GM19467 (cell line): ENCODE measurements at regions not wholly inside any gene's neighbourhood (a gene's known extent, or its start where the extent isn't known, plus 50 kb on each side); places are given as distances from the start of the nearest gene placed in this dataset.
"Not testable (repeated sequence)": the region's sequence is repeated elsewhere in the genome, so short reads cannot be mapped to it uniquely, and the experiment has no call there.

ENCODE experiments used
- ATAC-seq: cut with Tn5 transposase; IDR thresholded peaks from one replicate; pipeline ENCODE4 v1.9.1; 2021; ENCODE audit warnings: mild to moderate bottlenecking, moderate library complexity; ENCODE audit not compliant: unreplicated experiment

DNA sequence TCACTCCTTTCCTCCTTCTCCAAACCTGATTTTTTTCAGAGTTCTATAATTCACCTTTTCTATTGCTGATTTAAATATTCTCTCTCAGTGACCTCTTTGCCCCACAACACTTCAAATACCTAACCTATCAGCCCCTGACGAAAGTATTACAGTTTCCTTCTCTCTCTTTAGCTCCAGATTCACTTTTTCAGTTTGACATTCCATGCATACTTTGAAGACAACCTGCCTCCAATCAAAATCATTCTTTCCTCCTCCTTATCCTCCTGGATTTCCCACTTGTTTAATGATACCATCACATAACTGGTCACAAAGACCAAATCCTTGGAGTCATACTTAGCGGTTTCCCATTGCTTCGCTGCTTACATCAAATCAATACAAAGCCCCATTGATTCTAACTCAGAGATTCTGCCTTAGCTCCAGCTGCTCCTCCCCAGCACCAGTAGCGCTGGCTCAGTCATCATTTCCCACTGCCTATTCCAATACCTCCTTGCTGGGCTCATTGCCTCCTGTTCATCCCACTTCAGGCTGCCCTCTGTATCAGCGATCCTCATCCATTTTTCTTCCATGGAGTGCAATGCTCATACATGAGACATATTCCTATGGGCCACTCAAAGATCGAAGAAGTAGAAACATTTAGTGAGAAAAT is 240.1 kb downstream of the ZNF92 start:
- not testable (repeated sequence) for ATAC-seq

DNA sequence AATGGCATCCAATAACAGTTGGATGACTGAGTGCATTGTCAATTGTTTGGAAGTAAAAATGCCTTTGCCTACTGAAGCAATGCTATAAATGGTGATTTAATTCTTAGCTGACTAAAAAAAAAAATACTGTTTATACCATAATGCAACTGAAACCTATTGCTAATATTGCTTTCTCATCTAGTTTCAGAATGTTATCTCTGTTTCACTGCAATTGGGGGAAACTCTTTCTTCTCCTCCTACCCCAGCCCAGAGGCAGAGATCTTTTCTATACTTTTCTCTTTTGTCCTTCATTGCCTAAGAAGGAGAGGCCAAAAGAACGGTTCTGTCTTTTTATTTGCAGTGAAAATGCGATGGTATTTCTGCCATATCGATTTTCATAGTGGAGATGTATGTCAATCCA is 242.5 kb downstream of the ZNF92 start:
- ATAC-seq, result not testable (repeated sequence)

DNA sequence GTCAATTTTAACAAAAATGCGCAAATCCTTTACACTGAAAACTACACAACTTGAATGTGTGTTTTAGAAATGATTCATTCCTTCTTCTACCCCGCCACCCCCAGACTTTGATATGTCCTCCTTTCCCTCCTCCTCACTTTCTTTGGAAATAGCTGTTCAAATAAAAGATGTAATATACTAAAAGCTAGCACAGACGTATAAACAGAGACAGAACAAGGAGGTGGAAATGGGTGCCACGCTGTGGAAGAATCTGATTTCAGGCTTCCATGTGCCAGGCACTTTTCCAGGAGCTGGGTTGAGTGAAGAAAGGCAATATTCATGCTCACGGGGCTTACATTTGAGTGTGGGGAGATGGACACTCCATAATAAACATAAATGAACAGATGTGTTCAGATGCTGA is 246.6 kb downstream of the ZNF92 start:
- ATAC-seq, result not testable (repeated sequence)

DNA sequence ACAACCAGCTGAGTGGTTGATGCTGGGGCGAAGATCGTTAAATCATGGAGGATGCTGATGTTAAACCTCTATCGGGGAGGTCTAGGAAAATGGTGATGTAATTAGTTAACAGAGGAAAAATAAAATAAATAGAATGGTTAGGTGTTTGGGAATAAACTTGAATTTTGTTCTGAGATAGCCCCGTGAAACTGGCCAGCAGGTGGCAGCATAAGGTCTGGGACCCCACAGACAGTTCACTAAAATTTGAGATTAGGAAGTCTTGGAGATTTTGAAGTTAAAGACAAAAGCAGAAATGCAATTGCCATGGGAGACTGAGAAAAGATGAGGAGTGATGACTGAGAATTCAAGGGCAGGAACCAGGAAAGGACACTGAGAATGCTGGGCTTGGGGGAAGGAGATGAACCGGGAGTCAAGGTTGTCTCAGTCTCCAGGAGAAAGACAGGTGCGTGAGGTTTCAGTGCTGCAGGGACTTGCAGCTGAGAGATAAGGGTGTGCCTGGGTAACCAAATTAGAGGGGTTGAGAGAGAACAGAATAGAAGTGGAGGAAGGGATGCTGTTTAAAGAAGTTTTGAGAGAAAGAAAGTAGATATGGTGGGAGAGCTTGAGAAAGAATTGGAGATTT is 248.0 kb downstream of the ZNF92 start:
- not testable (repeated sequence) for ATAC-seq

DNA sequence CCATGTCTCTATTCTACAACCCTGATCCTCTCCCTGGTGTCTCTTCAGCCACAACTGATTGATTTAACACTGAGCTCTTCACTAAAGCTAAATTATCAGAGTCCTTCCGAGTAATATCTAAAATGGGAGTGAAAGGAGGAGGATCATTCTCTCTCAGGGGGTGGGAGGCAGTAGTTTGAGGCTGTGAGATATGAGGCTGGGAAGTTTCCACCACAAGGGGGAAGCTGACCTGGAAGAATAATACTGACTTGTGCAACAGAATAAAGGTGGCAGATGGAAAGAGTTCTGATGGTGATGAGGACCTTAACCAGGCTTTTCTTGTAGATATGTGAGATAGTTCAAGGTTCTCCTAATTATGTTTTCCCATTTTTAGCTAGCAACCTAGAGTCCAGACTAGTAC is 241.6 kb upstream of the VKORC1L1 start:
- ATAC-seq, result not testable (repeated sequence)

DNA sequence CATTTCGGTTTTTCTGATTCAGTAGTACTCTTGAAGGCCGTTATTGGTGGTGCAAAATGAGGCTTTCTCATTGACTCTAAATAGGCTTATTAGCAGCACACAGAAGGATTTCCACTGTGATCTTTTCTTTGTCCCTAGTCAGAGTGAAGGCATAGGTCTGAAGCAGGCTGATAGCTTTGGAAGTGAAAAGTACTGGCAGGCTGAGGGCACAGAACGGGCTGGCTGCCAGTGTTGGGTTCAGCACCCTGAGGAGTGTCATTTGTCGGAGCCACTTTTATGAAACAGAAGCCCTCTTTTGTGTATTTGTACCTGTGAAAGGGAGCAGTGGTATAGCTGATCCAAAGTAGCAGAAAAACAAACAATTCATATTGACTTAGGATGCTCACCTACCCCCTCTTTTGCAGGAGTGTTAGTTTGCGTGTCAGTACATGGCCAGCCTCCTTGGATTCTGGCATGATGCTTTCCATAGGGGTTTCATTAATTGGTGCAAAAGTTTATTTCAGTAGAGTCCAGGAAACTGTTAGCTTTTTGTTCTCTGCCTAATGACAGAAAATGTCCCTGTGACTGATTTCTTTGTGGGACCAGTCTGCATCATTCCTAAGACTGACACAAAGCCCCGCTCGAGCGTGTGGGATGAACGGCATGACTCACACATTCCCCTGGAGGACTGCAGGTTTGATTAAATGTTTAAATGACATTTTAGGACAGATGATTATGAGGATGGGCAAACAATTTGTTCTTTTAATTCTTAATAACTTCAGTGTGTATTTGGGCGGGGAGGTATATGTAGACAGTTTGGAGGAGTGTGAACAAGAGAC is 239.1 kb upstream of the VKORC1L1 start:
- ATAC-seq, result not testable (repeated sequence)

DNA sequence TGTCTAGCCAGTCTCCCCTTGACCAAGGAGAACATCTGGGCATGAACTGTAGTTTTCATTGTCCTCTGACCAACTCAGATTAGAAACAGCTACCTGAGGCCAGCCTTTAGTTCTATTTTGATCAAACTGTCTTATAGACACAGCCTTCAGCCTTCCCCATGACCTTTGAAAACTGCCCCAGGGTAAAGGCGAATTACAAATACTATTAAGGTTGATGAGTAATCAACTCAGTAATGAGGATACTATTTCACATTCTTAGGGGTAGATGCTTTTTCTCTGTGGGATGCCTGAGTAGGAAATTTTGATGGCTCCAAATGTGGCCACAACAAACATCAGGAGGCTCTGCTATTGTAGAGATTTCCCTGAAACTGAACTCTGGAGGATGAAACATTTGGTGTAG is 234.0 kb upstream of the VKORC1L1 start:
- not testable (repeated sequence) for ATAC-seq

DNA sequence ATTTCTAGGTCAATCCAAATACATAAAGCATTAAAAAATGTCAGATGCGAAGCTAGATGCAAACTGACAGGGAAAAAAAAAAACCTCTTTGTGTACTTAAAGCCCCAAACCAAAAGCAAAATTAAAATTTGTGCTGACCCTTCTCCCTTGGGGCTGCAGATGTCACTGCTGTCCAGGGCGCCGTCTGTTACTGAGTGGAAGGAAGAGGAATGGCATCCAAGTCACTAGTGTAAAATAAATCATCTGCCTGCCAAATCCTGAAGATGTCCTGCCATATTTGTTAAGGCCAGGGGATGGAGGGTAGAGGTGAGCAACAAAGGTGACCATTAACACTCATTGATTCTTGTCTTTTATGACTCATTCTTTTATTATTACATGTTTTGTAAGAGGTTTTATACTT is 233.2 kb upstream of the VKORC1L1 start:
- ATAC-seq, result not testable (repeated sequence)

DNA sequence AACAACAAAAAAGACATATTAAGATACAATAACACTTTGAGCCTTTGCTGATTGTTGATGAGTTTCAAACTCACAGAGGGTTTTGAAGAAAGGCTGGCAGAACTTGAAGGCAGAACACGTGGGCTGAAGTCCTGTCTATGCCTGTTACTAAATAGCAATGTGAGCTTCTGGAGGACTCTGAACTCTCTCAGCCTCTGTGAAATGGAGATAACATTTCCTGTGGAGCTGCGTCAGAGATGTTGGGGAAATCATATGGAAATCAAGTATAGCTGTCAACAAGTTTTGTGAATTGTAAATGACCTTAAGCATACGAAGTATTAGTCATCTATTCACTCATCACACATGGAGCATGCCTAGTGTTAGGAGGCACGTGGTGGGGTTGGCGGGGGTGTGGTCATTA is 229.4 kb upstream of the VKORC1L1 start:
- ATAC-seq, result not testable (repeated sequence)

DNA sequence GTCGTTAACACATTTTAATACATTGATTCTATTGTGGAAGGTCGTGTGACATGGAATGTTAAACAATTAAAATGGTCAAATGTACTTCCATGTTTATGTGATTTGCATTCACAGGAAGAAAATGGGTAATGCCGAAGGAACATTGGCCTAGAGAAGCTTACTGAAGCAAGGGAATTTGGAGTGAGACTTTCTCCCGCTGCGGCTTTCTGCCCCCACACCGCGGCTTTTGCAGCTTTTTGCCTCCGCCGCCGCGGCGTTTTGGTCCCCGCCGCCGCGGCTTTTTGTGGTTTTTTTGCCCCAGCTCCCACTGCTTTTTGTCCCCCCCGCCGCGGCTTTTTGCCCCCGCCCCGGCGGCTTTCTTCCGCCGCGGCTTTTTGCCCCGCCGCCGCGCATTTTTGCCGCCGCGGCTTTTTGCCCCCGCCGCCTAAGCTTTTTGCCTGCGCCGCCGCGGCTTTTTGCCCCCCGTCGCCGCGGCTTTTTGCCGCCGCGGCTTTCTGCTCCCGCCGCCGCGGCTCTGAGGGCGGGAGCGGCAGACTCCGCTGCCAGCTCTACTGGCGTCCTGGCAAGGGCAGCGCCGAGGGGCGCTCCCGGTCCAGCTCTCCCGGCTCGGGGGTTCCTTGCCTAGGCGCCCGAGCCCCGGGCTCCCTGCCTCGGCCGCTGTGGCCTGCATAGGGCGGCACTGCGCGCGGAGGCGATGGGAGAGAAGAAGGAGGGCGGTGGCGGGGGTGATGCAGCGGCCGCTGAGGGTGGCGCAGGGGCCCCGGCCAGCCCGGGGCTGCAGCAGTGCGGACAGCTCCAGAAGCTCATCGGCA is 225.5 kb upstream of the VKORC1L1 start:
- ATAC-seq, result not testable (repeated sequence)

DNA sequence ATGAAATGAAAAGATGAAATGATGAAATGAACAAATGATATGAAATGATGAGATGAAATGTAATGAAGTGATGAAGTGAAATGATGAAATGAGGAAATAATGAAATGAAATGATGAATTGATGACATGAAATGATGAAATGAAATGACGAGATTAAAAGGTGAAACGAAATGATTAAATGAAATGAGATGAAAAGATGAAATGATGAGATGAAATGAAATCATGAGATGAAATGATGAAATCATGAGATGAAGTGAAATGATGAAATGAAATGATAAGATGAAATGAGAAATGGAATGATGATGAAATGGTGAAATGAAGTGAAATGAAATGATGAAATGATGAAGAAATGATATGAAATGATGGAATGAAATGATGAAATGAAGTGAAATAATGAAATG is 221.7 kb upstream of the VKORC1L1 start:
- ATAC-seq, result not testable (repeated sequence)

DNA sequence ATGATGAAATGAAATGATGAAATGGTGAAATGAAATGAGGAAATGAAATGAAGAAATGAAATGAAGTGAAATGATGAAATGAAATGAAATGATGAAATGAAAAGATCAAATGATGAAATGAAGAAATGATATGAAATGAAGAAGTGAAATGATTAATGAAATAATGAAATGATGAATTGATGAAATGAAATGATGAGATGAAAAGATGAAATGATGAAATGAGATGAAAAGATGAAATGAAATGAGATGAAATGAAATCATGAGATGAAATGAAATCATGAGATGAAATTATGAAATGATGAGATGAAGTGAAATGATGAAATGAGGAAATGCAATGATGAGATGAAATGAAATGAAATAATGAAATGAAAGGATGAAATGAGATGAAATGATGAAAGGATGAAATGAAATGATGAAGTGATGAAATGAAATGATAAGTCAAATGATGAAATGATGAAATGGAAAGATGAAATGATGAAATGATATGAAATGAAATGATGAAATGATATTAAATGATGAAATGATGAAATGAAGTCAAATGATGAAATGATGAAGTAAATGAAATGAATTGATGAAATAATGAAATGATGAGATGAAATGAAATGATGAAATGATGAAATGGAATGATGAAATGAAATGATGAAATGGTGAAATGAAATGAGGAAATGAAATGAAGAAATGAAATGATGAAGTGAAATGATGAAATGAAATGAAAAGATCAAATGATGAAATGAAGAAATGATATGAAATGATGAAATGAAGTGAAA is 220.9 kb upstream of the VKORC1L1 start:
- ATAC-seq, result not testable (repeated sequence)

DNA sequence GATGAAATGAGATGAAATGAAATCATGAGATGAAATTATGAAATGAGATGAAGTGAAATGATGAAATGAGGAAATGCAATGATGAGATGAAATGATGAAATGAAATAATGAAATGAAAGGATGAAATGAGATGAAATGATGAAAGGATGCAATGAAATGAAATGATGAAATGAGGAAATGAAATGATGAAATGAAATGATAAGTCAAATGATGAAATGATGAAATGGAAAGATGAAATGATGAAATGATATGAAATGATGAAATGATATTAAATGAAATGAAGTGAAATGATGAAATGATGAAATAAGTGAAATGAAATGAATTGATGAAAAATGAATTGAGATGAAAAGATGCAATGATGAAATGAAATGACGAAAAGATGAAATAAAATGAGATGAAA is 220.2 kb upstream of the VKORC1L1 start:
- not testable (repeated sequence) for ATAC-seq

DNA sequence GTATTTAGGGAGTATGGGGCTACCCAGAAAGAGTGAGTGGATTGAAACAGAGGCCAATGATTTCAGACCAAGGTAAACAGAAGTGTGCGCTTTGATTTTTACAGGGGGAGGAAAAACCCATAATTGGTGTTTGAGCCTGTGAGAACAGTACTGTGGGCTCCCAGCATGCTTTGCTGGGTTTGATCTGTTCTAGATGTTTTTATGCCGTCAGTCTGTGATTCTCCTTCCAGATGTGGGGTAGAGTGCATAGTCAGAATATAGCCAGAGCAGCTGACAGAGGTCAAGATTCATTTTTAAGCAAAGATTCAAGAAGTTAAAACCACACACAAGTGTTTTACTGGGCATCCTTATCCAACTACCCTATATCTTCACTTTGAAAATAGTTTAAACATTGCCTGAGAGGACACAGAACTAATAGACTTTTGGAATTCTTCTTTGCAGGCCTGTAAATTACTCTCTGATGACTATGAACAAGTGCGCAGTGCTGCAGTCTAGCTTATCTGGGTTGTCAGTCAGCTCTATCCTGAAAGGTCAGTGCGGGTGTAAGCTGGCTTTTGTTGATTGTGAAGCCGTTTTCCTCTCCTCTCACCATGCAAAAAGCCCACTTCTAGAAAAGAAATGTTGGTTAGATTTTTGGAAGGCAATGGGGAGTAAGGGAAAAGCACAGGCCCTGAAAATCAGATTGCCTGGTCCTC is 216.2 kb upstream of the VKORC1L1 start:
- not testable (repeated sequence) for ATAC-seq

DNA sequence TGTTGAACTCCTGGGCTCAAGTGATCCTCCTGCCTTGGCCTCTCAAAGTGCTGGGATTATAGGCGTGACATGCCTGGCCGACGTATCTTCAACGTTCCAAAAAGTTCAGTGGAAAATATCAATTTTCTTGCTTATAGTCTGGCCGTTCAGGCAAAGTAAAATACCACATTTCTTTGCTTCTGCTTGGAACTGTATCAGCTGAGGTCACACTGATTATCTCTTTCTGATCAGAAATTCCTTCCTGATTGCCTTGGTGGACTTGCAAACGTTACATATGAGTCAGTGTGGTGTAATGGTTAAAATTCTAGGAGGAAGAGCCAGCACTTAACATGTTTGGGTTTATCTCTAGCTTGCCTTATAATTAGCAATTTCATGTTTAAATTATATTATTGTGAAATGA is 189.5 kb upstream of the VKORC1L1 start:
- not testable (repeated sequence) for ATAC-seq

DNA sequence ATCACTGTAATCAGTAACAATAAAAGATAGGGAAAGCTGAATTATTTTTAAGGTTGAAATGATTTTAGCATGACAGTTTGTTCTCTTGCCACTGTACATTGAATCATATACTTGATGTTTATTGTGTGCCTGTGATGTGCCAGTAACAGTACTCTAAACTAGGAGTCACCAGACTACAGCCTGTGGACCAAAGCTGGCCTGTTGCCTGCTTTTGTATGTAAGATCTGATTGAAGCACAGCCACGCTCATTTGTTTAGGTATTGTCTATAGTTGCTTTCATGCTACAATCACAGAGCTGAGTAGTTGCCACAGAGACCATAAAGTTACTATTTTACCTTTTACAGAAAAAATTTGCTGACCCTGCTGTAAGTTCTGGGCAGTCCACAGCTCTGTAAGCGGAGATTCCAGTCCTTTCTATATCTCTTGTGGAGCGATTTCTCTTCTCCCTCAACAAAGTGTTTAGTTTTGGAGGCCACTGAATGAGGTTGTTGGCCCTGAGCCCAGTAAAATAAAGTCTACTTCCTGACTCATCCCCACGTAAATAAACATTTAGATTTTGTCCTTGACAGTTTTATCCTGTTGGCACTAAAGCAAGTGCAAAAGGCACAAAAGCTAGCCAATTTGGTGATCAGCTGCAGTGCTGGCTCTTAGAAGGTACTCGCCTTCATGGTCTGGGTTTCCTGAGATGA is 173.7 kb upstream of the VKORC1L1 start:
- not testable (repeated sequence) for ATAC-seq

DNA sequence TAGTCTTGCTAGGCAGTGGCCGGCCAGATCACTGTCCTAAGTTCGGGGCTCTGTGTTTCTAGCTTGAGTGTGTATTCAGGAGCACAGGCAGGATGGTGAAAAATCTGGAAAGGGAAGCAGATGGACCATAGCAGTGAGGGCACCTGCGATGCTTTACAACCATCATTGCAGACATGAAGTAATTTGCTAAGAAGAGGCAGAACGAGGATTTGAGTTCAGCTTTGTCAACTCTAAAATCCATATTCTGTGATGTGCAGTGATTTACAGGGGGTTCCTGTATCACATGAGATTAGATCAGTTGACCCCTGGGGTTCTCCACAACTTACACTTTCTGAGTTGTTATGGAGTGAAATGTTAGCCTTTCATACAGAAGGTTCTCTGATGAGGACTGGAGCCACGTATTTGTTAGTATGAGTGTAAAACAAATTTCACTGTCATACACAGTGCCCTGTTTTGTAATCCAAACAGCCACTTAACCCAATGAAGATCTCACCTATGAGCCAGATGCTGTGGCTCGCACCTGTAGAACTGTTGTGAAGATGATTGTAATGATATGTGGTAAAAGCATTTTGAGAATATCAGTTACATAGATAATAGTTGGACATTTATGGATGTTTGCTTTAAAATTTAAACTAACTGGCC is 173.0 kb upstream of the VKORC1L1 start:
- ATAC-seq, result not testable (repeated sequence)

DNA sequence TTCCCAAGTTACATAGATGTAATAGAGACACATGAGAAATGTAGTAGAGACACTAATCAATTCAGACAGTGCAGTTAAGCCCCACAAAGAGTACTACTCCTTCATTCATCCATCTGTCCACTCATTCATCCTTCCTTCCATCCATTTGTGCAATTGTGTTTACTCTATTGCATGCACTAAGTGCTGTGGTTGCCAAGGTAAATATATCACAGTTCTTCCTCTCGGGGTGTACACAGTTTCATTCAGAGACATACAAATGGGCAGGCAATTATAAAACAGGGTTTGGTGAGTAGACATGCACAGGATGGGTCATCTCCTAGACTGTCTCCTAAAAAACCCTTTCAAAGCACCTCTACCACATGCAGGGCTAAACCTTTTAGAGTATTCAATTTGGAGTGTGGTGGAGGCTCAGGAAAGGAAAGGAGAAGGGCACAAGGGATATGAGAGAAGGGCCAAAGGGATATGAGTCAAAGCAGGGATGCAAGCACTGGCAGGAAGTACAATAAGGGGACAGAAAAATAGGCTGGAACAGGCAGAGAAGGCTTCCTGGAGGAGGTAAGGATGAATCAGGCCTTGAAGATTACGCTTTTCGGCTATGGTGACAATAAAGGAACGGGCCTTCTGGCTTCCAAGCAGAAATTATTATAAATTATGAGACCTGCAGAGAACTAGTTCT is 153.6 kb upstream of the VKORC1L1 start:
- not testable (repeated sequence) for ATAC-seq
